ENCODE measurements at regions not wholly inside any gene's neighbourhood (a gene's known extent, or its start where the extent isn't known, plus 50 kb on each side); places are given as distances from the start of the nearest gene placed in this dataset.
A peak's percentile ranks its signal among the peaks of the same experiment; 100 is the strongest.
"Not testable (repeated sequence)": the region's sequence is repeated elsewhere in the genome, so short reads cannot be mapped to it uniquely, and the experiment has no call there.

DNA sequence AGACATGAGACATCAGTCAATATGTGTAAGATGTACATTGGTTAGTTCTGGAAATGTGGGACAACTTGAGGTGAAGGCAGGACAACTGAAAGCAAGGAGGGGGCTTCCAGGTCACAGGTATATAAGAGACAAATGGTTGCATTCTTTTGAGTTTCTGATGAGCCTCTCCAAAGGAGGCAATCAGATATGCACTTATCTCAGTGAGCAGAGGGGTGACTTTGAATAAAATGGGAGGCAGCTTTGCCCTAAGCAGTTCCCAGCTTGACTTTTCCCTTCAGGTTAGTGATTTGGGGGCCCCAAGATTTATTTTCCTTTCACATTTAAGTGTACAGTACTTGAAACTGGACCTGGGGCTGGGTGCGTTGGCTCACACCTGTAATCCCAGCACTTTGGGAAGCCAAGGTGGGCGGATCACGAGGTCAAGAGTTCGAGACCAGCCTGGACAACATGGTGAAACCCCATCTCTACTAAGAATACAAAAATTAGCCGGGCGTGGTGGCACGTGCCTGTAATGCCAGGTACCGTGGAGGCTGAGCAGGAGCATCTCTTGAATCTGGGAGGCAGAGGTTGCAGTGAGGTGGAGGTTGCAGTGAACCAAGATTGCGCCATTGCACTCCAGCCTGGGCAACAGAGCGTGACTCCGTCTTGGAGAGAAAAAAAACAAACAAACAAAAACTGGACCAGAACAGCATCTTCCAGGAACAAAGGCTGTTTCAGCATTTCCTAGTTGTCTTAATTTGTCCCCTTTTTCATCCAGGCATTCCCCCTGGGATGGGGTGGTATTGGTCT, 130.9 kb upstream of the ZNF746 start:
- not testable (repeated sequence) for DNase-seq

DNA sequence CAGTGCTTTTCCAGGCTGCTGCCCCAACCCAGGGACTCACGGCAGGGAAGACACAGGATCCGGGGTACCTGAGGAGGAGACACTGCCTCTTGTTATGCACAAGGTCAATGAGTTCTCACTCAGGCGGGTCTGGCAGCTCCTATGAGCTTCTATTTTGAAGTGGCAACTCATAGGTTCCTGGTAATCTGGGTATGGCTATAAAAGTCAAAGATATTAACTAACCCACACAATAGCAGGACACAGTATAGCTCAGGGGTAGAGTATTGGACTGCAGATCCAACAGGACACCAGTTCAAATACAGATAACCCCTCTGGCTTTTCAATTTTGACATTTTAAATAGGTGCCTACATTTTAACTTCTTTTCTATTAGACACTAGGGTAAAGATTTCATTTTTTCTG, 130.3 kb upstream of the ZNF746 start:
- DNase-seq = no peak

GRCh38 chr7:149626972-149627371, 129.4 kb upstream of the ZNF746 start:
- DNase-seq = no peak

DNA sequence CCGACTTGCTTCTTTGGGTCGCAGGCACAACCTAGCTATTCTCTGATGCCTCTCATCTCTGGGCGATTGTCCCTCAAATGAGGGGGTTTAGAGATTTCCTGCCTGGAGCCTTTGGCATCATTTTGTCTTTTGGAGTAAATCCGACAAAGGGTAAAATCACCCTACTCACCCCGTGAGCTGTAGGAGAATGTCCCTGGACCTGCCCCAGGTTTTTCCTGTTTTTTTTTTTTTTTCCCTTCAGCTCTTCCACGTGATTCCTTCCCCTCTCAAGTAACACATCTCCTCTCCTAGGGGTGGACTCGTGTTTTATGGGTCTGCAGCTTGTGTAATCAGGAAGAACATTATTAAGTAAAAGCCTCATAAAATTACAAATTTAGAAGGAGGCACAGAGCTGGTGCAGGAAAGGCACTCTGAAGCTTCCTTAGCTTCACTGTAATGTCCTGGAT, 128.4 kb upstream of the ZNF746 start:
- no peak for DNase-seq

DNA sequence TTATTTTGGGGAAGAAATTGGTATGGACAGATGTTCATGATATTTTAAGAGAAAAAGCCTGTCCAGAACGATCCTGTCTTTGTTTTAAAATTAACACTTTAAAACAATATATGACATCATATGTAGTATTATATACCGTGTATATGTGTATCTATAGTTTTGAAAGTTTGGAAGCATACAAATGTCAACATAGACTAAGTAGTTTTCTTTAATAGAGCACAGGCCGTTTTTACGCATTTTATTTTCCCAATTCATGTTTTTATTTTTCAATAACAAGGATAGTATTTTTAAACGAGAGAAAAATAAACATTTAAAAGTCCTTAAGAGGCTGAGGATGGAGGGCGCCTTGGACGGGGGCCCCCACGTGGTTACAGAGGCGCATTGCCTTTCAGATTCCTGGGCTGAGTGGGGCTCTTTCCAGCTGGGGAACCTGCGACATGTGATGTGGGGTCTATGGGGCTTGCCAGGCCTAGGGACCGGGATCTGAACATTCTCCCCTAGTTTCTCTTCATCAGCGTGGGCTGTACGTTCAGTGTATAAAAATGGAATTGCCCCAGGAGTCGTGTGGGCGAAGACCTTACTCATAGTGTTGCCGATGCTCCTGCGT, 127.8 kb upstream of the ZNF746 start:
- peak; percentile 56 for DNase-seq

DNA sequence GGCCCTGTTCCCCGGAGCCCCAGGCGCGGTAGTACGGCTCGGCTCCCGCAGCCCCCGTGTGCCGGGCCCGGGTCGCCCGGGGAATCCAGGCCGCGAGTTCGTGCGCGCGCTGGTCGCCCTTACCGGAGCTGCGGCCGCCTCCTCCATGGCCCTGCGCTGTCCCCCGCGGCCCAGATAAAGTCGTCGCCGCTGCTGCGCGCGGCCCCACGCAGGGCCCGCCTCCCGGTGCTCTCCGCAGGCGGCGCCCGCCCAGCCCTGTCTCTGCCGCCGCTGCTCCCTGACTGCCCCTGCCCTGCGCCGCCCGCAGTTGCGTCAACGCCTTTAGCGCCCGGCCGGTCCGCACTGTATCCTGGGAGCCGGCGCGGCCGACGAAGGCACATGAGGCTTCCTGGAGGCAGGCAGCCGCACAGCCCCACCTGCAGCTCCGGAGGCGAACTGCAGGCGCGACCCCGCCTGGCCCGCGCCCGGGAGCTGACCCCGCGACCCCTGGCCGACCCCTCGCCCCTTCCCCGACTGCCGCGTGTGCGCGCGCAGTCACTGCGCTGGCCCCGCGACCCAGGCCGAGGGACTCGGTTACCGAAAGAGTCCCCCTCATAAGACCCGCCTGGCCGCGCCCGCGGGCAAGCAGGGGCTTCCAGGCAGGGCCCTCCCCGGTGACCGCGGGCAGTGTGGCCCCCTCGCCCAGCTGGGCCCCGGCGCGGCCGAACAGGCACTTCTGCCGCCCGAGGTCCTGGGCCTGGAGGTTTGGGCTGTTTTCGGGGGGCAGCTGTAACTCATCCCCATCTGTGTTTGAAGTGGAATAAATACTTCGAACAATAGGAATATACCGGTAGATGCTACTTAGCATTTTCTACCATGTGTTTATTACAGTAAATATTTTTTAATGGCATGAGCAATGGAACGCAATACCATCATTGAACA, 127.1 kb upstream of the ZNF746 start:
- peak; percentile 92 for DNase-seq

DNA sequence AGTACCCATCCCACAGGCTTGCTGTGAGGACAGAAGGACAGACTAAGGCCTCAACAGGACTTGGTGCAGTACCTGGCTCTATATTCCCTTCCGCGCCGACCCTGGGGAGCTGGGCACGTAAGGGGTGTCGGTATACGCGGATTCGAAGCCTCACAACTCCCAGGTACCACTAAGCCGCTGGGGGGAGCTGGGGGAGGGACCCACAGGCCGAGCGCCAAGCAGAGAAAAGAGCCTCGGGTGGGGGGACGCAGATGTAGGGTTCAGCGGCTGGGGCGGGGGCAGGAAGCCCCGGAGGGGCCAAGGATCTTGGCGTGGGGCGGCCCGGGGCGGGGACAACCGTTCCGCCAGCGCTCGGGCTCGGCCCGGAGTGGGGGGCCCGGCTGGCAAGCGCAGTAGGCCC, 126.4 kb upstream of the ZNF746 start:
- DNase-seq = no peak

- peak; percentile 59 for DNase-seq
Measured at GRCh38 chr7:149623262-149623997, 125.8 kb upstream of the ZNF746 start.

DNA sequence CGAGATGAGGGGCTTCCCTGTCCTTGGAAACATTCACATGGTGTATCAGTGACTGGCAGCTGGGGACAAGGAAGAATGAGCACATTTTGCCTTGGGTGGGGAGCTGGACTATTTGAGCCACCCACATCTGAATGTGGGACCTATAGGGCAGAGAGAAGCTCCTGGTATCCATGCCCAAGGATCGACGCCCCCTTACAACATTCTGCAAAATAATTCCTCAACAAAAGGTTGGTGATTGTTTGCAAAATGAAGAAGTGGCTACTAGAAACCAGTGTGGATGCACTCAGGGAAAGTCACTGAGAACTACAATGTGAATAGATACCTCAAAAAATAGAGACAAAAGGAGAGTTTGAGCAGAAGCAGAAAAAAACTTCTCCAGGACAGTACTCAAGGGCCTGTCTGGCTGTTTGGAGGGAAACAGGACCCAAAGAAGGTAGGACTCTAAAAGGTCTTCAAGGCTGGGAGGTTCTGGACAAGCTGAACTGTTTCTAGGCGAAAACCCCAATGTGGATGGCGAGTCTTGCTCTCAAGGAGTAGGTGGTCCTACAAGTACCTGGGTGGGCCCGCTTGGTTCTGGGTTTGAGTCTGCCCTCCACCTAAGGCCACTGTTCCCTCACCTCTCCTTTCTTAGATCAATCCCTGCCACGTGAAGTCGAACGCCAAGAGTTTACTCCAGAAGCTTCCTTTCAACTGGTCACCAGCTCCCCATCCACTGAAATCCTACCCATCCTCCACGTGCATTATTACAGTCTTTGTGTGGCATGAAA, 125.0 kb upstream of the ZNF746 start:
- no peak for DNase-seq

- DNase-seq = no peak
Measured at GRCh38 chr7:149621776-149622175, 124.2 kb upstream of the ZNF746 start.

- no peak for DNase-seq
Measured at GRCh38 chr7:149620961-149621360, 123.4 kb upstream of the ZNF746 start.

DNA sequence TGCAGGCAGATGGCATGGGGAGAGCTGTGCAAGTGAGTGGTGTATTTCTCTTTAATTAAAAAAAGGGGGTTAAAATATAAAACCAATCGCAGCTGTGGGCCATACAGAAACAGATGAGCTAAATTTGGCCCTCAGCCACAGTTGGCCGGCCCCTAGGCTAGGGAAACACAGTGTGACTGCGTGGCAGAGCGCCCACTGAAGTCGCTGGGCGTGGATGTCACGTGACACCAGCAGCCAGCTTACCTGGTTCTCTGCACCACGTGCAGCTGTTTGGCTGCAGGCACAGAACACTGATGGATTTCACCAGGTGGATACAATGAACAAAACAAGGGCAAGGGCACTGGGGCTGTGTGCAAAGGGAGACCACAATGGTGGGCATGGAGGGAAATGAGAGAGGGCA, 119.3 kb upstream of the ZNF746 start:
- DNase-seq = no peak

GRCh38 chr7:149615690-149616270, 118.2 kb upstream of the ZNF746 start:
- no peak for DNase-seq

DNA sequence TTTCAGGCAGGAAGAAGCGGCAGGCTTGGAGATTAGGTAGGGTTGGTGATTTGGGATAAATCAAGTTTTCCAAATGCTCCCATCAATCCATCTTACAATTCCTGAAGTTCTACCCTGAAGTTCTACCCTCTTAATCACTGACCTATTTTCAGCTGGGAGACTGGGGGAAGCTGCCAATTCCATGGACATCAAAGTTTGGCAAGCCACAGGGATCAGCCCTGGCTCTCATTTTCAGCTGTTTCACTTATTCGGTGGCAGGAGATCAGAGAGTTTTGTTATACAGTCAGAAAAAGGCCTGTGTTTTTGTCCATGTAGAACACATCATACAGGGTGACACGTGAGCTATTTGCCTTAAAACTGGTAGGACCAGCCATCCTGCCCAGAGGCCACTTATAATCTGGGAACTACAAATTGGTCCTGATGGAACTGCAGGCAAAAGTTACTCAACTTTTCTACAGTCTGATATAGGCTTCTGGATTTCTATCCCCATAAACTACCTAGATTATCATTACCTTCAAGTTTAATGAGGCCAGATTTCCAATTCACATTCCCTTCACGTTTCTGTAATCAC, 112.9 kb upstream of the ZNF746 start:
- DNase-seq = no peak

- DNase-seq = no peak
Measured at GRCh38 chr7:149608168-149608567, 110.6 kb upstream of the ZNF746 start.

GRCh38 chr7:149607683-149608082, 110.1 kb upstream of the ZNF746 start:
- DNase-seq = no peak

DNA sequence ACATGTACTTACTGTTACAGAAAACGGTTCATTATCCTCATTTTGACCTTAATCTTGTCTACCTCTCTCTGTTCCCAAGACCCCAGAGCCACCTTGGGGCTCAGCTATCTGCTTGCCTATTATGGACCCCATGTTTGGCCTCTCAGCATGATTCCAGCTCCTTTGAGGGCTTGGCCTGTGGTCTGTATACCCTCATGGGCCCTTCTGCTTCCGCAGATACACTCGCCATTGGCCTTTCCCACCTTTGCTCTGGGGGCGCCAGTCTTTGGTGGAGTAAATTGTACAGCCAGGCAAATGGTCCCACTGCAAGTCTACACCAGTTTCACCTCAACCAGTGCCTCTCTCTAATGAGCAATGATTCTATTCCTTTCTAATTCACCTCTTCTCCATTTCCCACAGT, 109.2 kb upstream of the ZNF746 start:
- no peak for DNase-seq

- DNase-seq = no peak
Measured at GRCh38 chr7:149605696-149606095, 108.1 kb upstream of the ZNF746 start.

DNA sequence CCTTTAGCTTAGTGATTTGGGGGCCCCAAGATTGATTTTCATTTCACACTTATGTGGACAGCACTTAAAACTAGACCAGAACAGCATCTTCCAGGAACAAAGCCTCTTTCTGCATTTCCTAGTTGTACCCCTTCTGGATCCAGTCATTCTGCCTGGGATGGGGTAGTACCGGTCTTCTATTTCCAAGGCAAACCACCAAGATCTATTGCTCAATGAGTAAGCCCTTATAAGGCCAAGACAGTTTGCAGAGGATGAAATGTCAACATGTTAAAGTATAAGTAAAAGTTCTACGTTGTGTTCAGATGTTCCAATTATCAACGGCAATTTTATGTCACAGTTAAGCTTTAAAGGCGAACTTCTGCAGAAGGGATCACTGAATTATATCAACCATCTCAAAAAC, 106.9 kb upstream of the ZNF746 start:
- no peak for DNase-seq

- DNase-seq = not testable (repeated sequence)
Measured at GRCh38 chr7:149600669-149601330, 103.2 kb upstream of the ZNF746 start.

All from right forelimb (tissue), 1 donor.